Stimulated activated CD8-positive, alpha-beta memory T cell treated with anti-CD3 and anti-CD28 coated beads, Interleukin-12 subunit alpha, Interleukin-12 subunit beta, amount 100 ng/mL, for 1 hour (primary cell): ENCODE measurements at regions not wholly inside any gene's neighbourhood (a gene's known extent, or its start where the extent isn't known, plus 50 kb on each side); places are given as distances from the start of the nearest gene placed in this dataset.

Source experiments
- DNase-seq: peaks from one replicate; pipeline ENCODE4 v3.0.0-alpha.2; 2020; ENCODE audit warnings: low read depth

- no peak for DNase-seq
Measured at GRCh38 chr15:38647683-38648082, 83.1 kb upstream of the RASGRP1 start.

- no peak for DNase-seq
Measured at GRCh38 chr15:38648121-38648843, 83.7 kb upstream of the RASGRP1 start.

GRCh38 chr15:38650384-38650783, 85.8 kb upstream of the RASGRP1 start:
- DNase-seq: no peak

GRCh38 chr15:38650936-38651327, 86.3 kb upstream of the RASGRP1 start:
- no peak for DNase-seq

- DNase-seq: no peak
Measured at GRCh38 chr15:38651328-38652038, 86.9 kb upstream of the RASGRP1 start.

GRCh38 chr15:38652183-38652794, 87.7 kb upstream of the RASGRP1 start:
- no peak for DNase-seq

GRCh38 chr15:38652998-38653397, 88.4 kb upstream of the RASGRP1 start:
- DNase-seq: no peak

- no peak for DNase-seq
Measured at GRCh38 chr15:38658431-38658830, 93.8 kb upstream of the RASGRP1 start.

GRCh38 chr15:38660738-38661137, 96.1 kb upstream of the RASGRP1 start:
- DNase-seq: no peak

GRCh38 chr15:38662033-38662802, 97.6 kb upstream of the RASGRP1 start:
- no peak for DNase-seq

- DNase-seq: no peak
Measured at GRCh38 chr15:38662805-38663204, 98.2 kb upstream of the RASGRP1 start.

GRCh38 chr15:38665586-38666305, 101.1 kb upstream of the RASGRP1 start:
- no peak for DNase-seq

GRCh38 chr15:38666865-38667510, 102.4 kb upstream of the RASGRP1 start:
- DNase-seq: no peak

GRCh38 chr15:38667890-38668850, 103.6 kb upstream of the RASGRP1 start:
- no peak for DNase-seq

- no peak for DNase-seq
Measured at GRCh38 chr15:38668898-38669391, 104.3 kb upstream of the RASGRP1 start.

- DNase-seq: peak; percentile 40
Measured at GRCh38 chr15:38670128-38671005, 105.8 kb upstream of the RASGRP1 start.

- DNase-seq: no peak
Measured at GRCh38 chr15:38671006-38671387, 106.4 kb upstream of the RASGRP1 start.

- no peak for DNase-seq
Measured at GRCh38 chr15:38671675-38672254, 107.2 kb upstream of the RASGRP1 start.

- no peak for DNase-seq
Measured at GRCh38 chr15:38672273-38672672, 107.7 kb upstream of the RASGRP1 start.
